IMR-90 (cell line): ENCODE measurements at regions not wholly inside any gene's neighbourhood (a gene's known extent, or its start where the extent isn't known, plus 50 kb on each side); places are given as distances from the start of the nearest gene placed in this dataset.

Experiments
- ATAC-seq: fragments of 200-7000 bp; cut with Tn5 transposase; 2 replicates; pipeline ENCODE4 v1.9.1; 2020; ENCODE audit warnings: low read depth, mild to moderate bottlenecking, moderate library complexity
- BruUV-seq: library from RNA; stranded (reverse); fragments of 400-500 nt; replicated peaks from 2 replicates; lab custom pipeline; 2021; lab: Mats Ljungman, UMichigan
- CTCF ChIA-PET: fragments of 300-600 bp; formaldehyde crosslinking; extraction: SDS; loops from one replicate; lab custom pipeline; 2021; ENCODE audit warnings: antibody characterized with exemption; lab: Yijun Ruan, JAX
- POLR2A ChIA-PET: fragments of 300-600 bp; sonication (Branson Sonifier 250); formaldehyde crosslinking; loops from one replicate; lab custom pipeline; 2022; ENCODE audit warnings: antibody characterized with exemption; ENCODE audit not compliant: unreplicated experiment; lab: Charles Lee
- DNase-seq: peaks from one replicate; pipeline ENCODE4 v3.0.0; 2013
- H2AFZ ChIP-seq: replicated peaks from 2 replicates; pipeline ENCODE3; 2013; ENCODE audit warnings: low read length, mild to moderate bottlenecking; ENCODE audit not compliant: poor library complexity
- H2AK5ac ChIP-seq: 2 replicates; pipeline ENCODE4 v1.6.1; 2013; ENCODE audit warnings: low read depth, low read length, inconsistent platforms
- H2AK9ac ChIP-seq: replicated peaks from 2 replicates; pipeline ENCODE3; 2013; ENCODE audit warnings: mild to moderate bottlenecking, low read depth, low read length, moderate library complexity; ENCODE audit not compliant: poor library complexity
- H2BK120ac ChIP-seq: 2 replicates; pipeline ENCODE4 v1.6.1; 2013; ENCODE audit warnings: low read depth, low read length, inconsistent platforms
- H2BK15ac ChIP-seq: 3 replicates; pipeline ENCODE4 v1.6.1; 2013; ENCODE audit warnings: low read depth, low read length, inconsistent platforms
- H2BK20ac ChIP-seq: 2 replicates; pipeline ENCODE4 v1.6.1; 2013; ENCODE audit warnings: low read depth, mild to moderate bottlenecking, inconsistent platforms, low read length, moderate library complexity
- H2BK5ac ChIP-seq: 2 replicates; pipeline ENCODE4 v1.6.1; 2013; ENCODE audit warnings: mild to moderate bottlenecking, low read depth, low read length, inconsistent platforms; ENCODE audit not compliant: poor library complexity, severe bottlenecking
- H3K14ac ChIP-seq: replicated peaks from 2 replicates; pipeline ENCODE4 v1.6.1; 2013; ENCODE audit warnings: low read depth, low read length, inconsistent platforms
- H3K18ac ChIP-seq: 2 replicates; pipeline ENCODE4 v1.6.1; 2013; ENCODE audit warnings: low read depth, low read length, control low read depth
- H3K23ac ChIP-seq: 2 replicates; pipeline ENCODE4 v1.6.1; 2013; ENCODE audit warnings: low read depth, low read length, inconsistent platforms
- H3K27ac ChIP-seq: 2 replicates; pipeline ENCODE4 v1.5.1; 2013; ENCODE audit warnings: mild to moderate bottlenecking, control low read depth, low read length; ENCODE audit not compliant: insufficient read depth
- H3K27me3 ChIP-seq: 2 replicates; pipeline ENCODE4 v1.6.1; 2013; ENCODE audit warnings: low read length; ENCODE audit not compliant: control insufficient read depth, insufficient read depth
- H3K36me3 ChIP-seq: 2 replicates; pipeline ENCODE4 v1.6.1; 2013; ENCODE audit warnings: low read length, mixed read lengths; ENCODE audit not compliant: control insufficient read depth, insufficient read depth
- H3K4ac ChIP-seq: 2 replicates; pipeline ENCODE4 v1.6.1; 2013; ENCODE audit warnings: low read depth, low read length, inconsistent platforms
- H3K4me1 ChIP-seq: 2 replicates; pipeline ENCODE4 v1.6.1; 2013; ENCODE audit warnings: low read length, mixed read lengths; ENCODE audit not compliant: control insufficient read depth, insufficient read depth
- H3K4me2 ChIP-seq: 2 replicates; pipeline ENCODE4 v1.6.1; 2013; ENCODE audit warnings: low read depth, mild to moderate bottlenecking, control low read depth, low read length, moderate library complexity
- H3K4me3 ChIP-seq: 2 replicates; pipeline ENCODE4 v1.5.1; 2013; ENCODE audit warnings: low read depth, mild to moderate bottlenecking, control low read depth, low read length, moderate library complexity; ENCODE audit not compliant: insufficient read depth
- H3K56ac ChIP-seq: 2 replicates; pipeline ENCODE4 v1.6.1; 2013; ENCODE audit warnings: low read length, inconsistent platforms; ENCODE audit not compliant: insufficient read depth; ENCODE audit errors: extremely low read depth
- H3K79me1 ChIP-seq, 2 experiments: 2 replicates each; pipeline ENCODE4 v1.6.1; 2013; ENCODE audit warnings: low read length in 2 of 2, inconsistent platforms in 1 of 2, low read depth in 1 of 2
- H3K9ac ChIP-seq: 2 replicates; pipeline ENCODE4 v1.6.1; 2013; ENCODE audit warnings: low read depth, low read length, control low read depth
- H3K9me1 ChIP-seq: 2 replicates; pipeline ENCODE4 v1.6.1; 2013; ENCODE audit warnings: low read length, inconsistent platforms; ENCODE audit not compliant: insufficient read depth
- H3K9me3 ChIP-seq: 2 replicates; pipeline ENCODE4 v1.6.1; 2013; ENCODE audit warnings: low read length; ENCODE audit not compliant: control insufficient read depth, insufficient read depth
- H4K20me1 ChIP-seq: 2 replicates; pipeline ENCODE4 v1.6.1; 2013; ENCODE audit warnings: low read length, inconsistent platforms; ENCODE audit not compliant: insufficient read depth
- H4K5ac ChIP-seq: 2 replicates; pipeline ENCODE4 v1.6.1; 2013; ENCODE audit warnings: mild to moderate bottlenecking, low read depth, low read length, control low read depth
- H4K8ac ChIP-seq, 2 experiments: 2 replicates each; pipeline ENCODE4 v1.6.1; 2013; ENCODE audit warnings: low read depth in 2 of 2, low read length in 2 of 2, control low read depth in 1 of 2, inconsistent platforms in 1 of 2
- H4K91ac ChIP-seq: 2 replicates; pipeline ENCODE4 v1.6.1; 2013; ENCODE audit warnings: low read depth, low read length, inconsistent platforms; ENCODE audit not compliant: insufficient read depth
- BHLHE40 ChIP-seq: fragments of 150-350 bp; IDR thresholded peaks from 2 replicates; pipeline ENCODE4 v1.6.1; 2016; ENCODE audit warnings: mild to moderate bottlenecking, low read depth, low read length
- CEBPB ChIP-seq: IDR thresholded peaks from 2 replicates; pipeline ENCODE4 v1.6.1; 2012; ENCODE audit warnings: low read depth, low read length, improper control_type of control experiment
- CHD1 ChIP-seq: IDR thresholded peaks from 2 replicates; pipeline ENCODE4 v1.6.1; 2012; ENCODE audit warnings: low read depth, low read length, improper control_type of control experiment
- ELK1 ChIP-seq: fragments of 150-350 bp; IDR thresholded peaks from 2 replicates; pipeline ENCODE4 v1.6.1; 2016; ENCODE audit warnings: low read depth, mild to moderate bottlenecking, low read length, moderate library complexity, borderline replicate concordance
- FOS ChIP-seq: fragments of 150-350 bp; IDR thresholded peaks from 2 replicates; pipeline ENCODE4 v1.6.1; 2016; ENCODE audit warnings: low read depth, low read length
- MAFK ChIP-seq: IDR thresholded peaks from 2 replicates; pipeline ENCODE4 v1.6.1; 2012; ENCODE audit warnings: low read depth, low read length, improper control_type of control experiment
- MAZ ChIP-seq: IDR thresholded peaks from 2 replicates; pipeline ENCODE4 v1.6.1; 2012; ENCODE audit warnings: low read depth, mild to moderate bottlenecking, low read length, improper control_type of control experiment, moderate library complexity, borderline replicate concordance
- MXI1 ChIP-seq: IDR thresholded peaks from 2 replicates; pipeline ENCODE4 v1.6.1; 2012; ENCODE audit warnings: low read depth, mild to moderate bottlenecking, low read length, moderate library complexity, borderline replicate concordance
- NFE2L2 ChIP-seq: fragments of 150-350 bp; IDR thresholded peaks from 2 replicates; pipeline ENCODE4 v1.6.1; 2016; ENCODE audit warnings: low read depth, mild to moderate bottlenecking, low read length
- POLR2A ChIP-seq: IDR thresholded peaks from 2 replicates; pipeline ENCODE4 v1.6.1; 2012; ENCODE audit warnings: mild to moderate bottlenecking, low read depth, low read length
- RAD21 ChIP-seq: IDR thresholded peaks from 2 replicates; pipeline ENCODE4 v1.6.1; 2012; ENCODE audit warnings: low read length, improper control_type of control experiment
- RCOR1 ChIP-seq: IDR thresholded peaks from 2 replicates; pipeline ENCODE4 v1.6.1; 2012; ENCODE audit warnings: mild to moderate bottlenecking, low read length, improper control_type of control experiment; ENCODE audit not compliant: insufficient replicate concordance
- RFX5 ChIP-seq: IDR thresholded peaks from 2 replicates; pipeline ENCODE4 v1.8.0; 2012; ENCODE audit warnings: low read depth, mild to moderate bottlenecking, low read length, moderate library complexity
- SMC3 ChIP-seq: fragments of 150-350 bp; IDR thresholded peaks from 2 replicates; pipeline ENCODE4 v1.6.1; 2016; ENCODE audit warnings: low read depth, mild to moderate bottlenecking, antibody characterized with exemption, low read length, moderate library complexity
- WGBS, 2 experiments: methylation state at CpG; one replicate each; pipeline versions ENCODE4 v1.1.5 to v1.1.7; 2013; ENCODE audit warnings: missing lambda C conversion rate in 2 of 2; ENCODE audit not compliant: insufficient read length in 1 of 2; ENCODE audit errors: extremely low coverage in 2 of 2; 5-methylcytosine and 5-hydroxymethylcytosine counted together
- dilution Hi-C: fragments of 300-500 bp; cut with HindIII; formaldehyde crosslinking; loops from one replicate; pipeline ENCODE4 v1.14.3; 2018; ENCODE audit warnings: low sequenced_read_pairs; ENCODE audit not compliant: unreplicated experiment
- in situ Hi-C: fragments of 300-500 bp; cut with MboI; formaldehyde crosslinking; loops from 3 replicates; pipeline ENCODE4 v1.14.3; 2019; ENCODE audit warnings: low sequenced_read_pairs, inconsistent platforms, mixed read lengths
- intact Hi-C: fragments of 100-400 bp; cut with micrococcal nuclease; formaldehyde crosslinking; loops from 2 replicates; pipeline ENCODE4 v1.10.0; 2022
- TF ChIP-seq, protein P1 (sequence below): fragments of 150-350 bp; IDR thresholded peaks from 2 replicates; pipeline ENCODE4 v1.6.1; 2017; ENCODE audit warnings: mild to moderate bottlenecking, antibody characterized with exemption, low read length, low read depth
- TF ChIP-seq, protein P2 (sequence below): conservative IDR thresholded peaks from 2 replicates; pipeline ENCODE4 v1.5.1; 2012; ENCODE audit warnings: mild to moderate bottlenecking, low read depth, low read length, improper control_type of control experiment

- H3K4me2 ChIP-seq, result no peak overlapping the region
- H3K18ac ChIP-seq, result no peak overlapping the region
- no peak overlapping the region for H4K91ac ChIP-seq
- no peaks in the 10 kb centered on the region for H3K27me3 ChIP-seq
- no peak overlapping the region for H2AFZ ChIP-seq
- no peak overlapping the region for H3K4me3 ChIP-seq
- H3K4ac ChIP-seq, result no peak overlapping the region
- H4K8ac ChIP-seq, result no peak overlapping the region
- no TSS peak for BruUV-seq
- TF ChIP-seq NFE2L2, result no peak
- TF ChIP-seq MXI1, result no peak
- no peak for TF ChIP-seq CEBPB
- no peak for TF ChIP-seq MAZ
- TF ChIP-seq, protein P1, sequence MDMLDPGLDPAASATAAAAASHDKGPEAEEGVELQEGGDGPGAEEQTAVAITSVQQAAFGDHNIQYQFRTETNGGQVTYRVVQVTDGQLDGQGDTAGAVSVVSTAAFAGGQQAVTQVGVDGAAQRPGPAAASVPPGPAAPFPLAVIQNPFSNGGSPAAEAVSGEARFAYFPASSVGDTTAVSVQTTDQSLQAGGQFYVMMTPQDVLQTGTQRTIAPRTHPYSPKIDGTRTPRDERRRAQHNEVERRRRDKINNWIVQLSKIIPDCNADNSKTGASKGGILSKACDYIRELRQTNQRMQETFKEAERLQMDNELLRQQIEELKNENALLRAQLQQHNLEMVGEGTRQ, result no peak
- no peak for TF ChIP-seq BHLHE40
- no peak for TF ChIP-seq SMC3
- TF ChIP-seq RCOR1, result no peak
- TF ChIP-seq ELK1, result no peak
- no peak for TF ChIP-seq POLR2A
- TF ChIP-seq RAD21, result no peak
- no peak for TF ChIP-seq FOS
- no peak for TF ChIP-seq CHD1
- no peak for TF ChIP-seq RFX5
- TF ChIP-seq, protein P2, sequence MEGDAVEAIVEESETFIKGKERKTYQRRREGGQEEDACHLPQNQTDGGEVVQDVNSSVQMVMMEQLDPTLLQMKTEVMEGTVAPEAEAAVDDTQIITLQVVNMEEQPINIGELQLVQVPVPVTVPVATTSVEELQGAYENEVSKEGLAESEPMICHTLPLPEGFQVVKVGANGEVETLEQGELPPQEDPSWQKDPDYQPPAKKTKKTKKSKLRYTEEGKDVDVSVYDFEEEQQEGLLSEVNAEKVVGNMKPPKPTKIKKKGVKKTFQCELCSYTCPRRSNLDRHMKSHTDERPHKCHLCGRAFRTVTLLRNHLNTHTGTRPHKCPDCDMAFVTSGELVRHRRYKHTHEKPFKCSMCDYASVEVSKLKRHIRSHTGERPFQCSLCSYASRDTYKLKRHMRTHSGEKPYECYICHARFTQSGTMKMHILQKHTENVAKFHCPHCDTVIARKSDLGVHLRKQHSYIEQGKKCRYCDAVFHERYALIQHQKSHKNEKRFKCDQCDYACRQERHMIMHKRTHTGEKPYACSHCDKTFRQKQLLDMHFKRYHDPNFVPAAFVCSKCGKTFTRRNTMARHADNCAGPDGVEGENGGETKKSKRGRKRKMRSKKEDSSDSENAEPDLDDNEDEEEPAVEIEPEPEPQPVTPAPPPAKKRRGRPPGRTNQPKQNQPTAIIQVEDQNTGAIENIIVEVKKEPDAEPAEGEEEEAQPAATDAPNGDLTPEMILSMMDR, result no peak
- no peak for TF ChIP-seq MAFK
- H4K5ac ChIP-seq, result no peak overlapping the region
- H3K14ac ChIP-seq, result no peak overlapping the region
- intact Hi-C loops, result no loop called here
- H4K20me1 ChIP-seq, result no peaks in the 10 kb centered on the region
- no peak overlapping the region for H3K56ac ChIP-seq
- in situ Hi-C loops, result no loop called here
- no peak for DNase-seq
- H2BK120ac ChIP-seq, result no peak overlapping the region
- WGBS, 2 experiments, result 60% methylated on average over 3 of the region's 7 CpGs; no CpG with 5 or more reads in 1 of the 2 experiments
- H3K27ac ChIP-seq, result no peak overlapping the region
- CTCF ChIA-PET, result no interaction called here
- H2BK15ac ChIP-seq, result no peak overlapping the region
- no peak overlapping the region for H2AK9ac ChIP-seq
- no peak overlapping the region for H2AK5ac ChIP-seq
- ATAC-seq, result no peak
- H3K23ac ChIP-seq, result no peak overlapping the region
- no peak overlapping the region for H2BK5ac ChIP-seq
- H3K9ac ChIP-seq, result no peak overlapping the region
- no peaks in the 10 kb centered on the region for H3K9me1 ChIP-seq
- H3K4me1 ChIP-seq, result no peaks in the 10 kb centered on the region
- no peaks in the 10 kb centered on the region for H3K79me1 ChIP-seq
- no peaks in the 10 kb centered on the region for H3K36me3 ChIP-seq
- H2BK20ac ChIP-seq, result no peak overlapping the region
- dilution Hi-C loops, result no loop called here
- peaks cover 26% of the 10 kb centered on the region for H3K9me3 ChIP-seq
- POLR2A ChIA-PET, result no interaction called here
These were observed 1005.7 kb downstream of the UQCRFS1 start for GRCh38 chr19:28207244-28207643.
